Caco-2 (cell line): ENCODE measurements at regions not wholly inside any gene's neighbourhood (a gene's known extent, or its start where the extent isn't known, plus 50 kb on each side); places are given as distances from the start of the nearest gene placed in this dataset.

Source experiments
- BruUV-seq: library from RNA; stranded (reverse); fragments of 400-500 nt; replicated peaks from 2 replicates; lab custom pipeline; 2021; lab: Mats Ljungman, UMichigan
- CTCF ChIA-PET: fragments of 300-600 bp; sonication (Branson Sonifier 250); formaldehyde crosslinking; loops from one replicate; lab custom pipeline; 2022; ENCODE audit warnings: antibody characterized with exemption; lab: Charles Lee
- POLR2A ChIA-PET: fragments of 300-600 bp; sonication (Branson Sonifier 250); formaldehyde crosslinking; loops from one replicate; lab custom pipeline; 2022; ENCODE audit warnings: antibody characterized with exemption; lab: Charles Lee
- DNase-seq, 2 experiments: peaks; one replicate each; pipeline versions ENCODE4 v3.0.0 to v3.0.0-alpha.2; 2020 to 2022
- H3K27me3 ChIP-seq: replicated peaks from 2 replicates; pipeline ENCODE4 v1.6.0; 2011; ENCODE audit warnings: low read length; ENCODE audit not compliant: control insufficient read depth, insufficient read depth
- H3K36me3 ChIP-seq: 2 replicates; pipeline ENCODE4 v1.5.1; 2011; ENCODE audit warnings: low read length; ENCODE audit not compliant: control insufficient read depth, insufficient read depth
- H3K4me1 ChIP-seq: fragments of 250-450 bp; sonication (Bioruptor Pico); 2 replicates; pipeline ENCODE4 v1.5.1; 2020; ENCODE audit warnings: mild to moderate bottlenecking
- H3K4me3 ChIP-seq: 2 replicates; pipeline ENCODE4 v1.5.1; 2011; ENCODE audit warnings: low read depth, mild to moderate bottlenecking, control low read depth, low read length
- H3K9me3 ChIP-seq: fragments of 250-450 bp; sonication (Bioruptor Pico); 2 replicates; pipeline ENCODE4 v1.5.1; 2020; ENCODE audit warnings: mild to moderate bottlenecking, moderate library complexity
- H3K27ac Mint-ChIP-seq: one replicate; pipeline ENCODE4 v1.8.0; 2022; ENCODE audit warnings: mixed read lengths; ENCODE audit not compliant: unreplicated experiment
- H3K27me3 Mint-ChIP-seq: one replicate; pipeline ENCODE4 v1.8.0; 2022; ENCODE audit warnings: mixed read lengths; ENCODE audit not compliant: insufficient read depth, unreplicated experiment
- H3K36me3 Mint-ChIP-seq: one replicate; pipeline ENCODE4 v1.8.0; 2022; ENCODE audit warnings: mild to moderate bottlenecking, mixed read lengths; ENCODE audit not compliant: insufficient read depth, unreplicated experiment
- H3K4me1 Mint-ChIP-seq: one replicate; pipeline ENCODE4 v1.8.0; 2022; ENCODE audit warnings: low read depth, mixed read lengths; ENCODE audit not compliant: unreplicated experiment
- H3K4me3 Mint-ChIP-seq: one replicate; pipeline ENCODE4 v1.8.0; 2022; ENCODE audit warnings: mild to moderate bottlenecking, moderate library complexity, mixed read lengths; ENCODE audit not compliant: unreplicated experiment
- H3K9me3 Mint-ChIP-seq: one replicate; pipeline ENCODE4 v1.8.0; 2022; ENCODE audit warnings: mixed read lengths; ENCODE audit not compliant: unreplicated experiment
- CTCF ChIP-seq, 2 experiments: fragments of 200-600 bp in 1 of 2; IDR thresholded peaks; 1 replicate in 1 of 2; 2 replicates in 1 of 2; pipeline versions ENCODE4 v1.5.1 to v1.8.0; 2011 to 2022; ENCODE audit warnings: antibody characterized with exemption in 1 of 2, control low read depth in 1 of 2, inconsistent platforms in 1 of 2, low read depth in 1 of 2, low read length in 1 of 2, mild to moderate bottlenecking in 1 of 2, moderate library complexity in 1 of 2; ENCODE audit not compliant: insufficient read depth in 1 of 2, severe bottlenecking in 1 of 2, unreplicated experiment in 1 of 2
- intact Hi-C: fragments of 100-400 bp; cut with micrococcal nuclease; formaldehyde crosslinking; loops from one replicate; pipeline ENCODE4 v1.10.0; 2022; ENCODE audit not compliant: unreplicated experiment

DNA sequence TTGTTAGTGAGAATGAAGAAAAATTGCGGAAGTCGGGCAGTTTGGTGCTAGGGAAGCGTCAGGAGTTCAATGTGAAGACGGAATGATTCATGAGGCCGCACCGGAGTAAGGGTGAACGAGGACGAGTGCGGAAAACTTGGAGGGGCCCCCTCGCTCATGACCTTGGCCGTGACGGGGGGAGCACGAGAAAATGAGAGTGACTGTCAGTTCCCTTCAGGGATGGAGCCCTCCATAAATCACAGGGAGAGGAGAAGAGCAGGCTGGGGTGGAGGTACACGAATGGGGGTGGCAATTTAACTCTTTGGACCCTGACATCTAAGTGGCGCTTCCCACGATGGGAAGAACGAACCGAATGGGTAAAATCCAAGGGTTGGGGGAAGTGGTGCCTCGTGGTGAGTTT lies 486.4 kb downstream of the TSHZ3 start:
- Mint-ChIP-seq H3K27me3 (peaks cover 12% of the 10 kb centered on the region), H3K36me3 (no peaks in the 10 kb centered on the region), H3K4me3 (no peak overlapping the region), H3K4me1 (no peaks in the 10 kb centered on the region), H3K9me3 (peaks cover 9% of the 10 kb centered on the region), H3K27ac (no peak overlapping the region)
- H3K4me3 ChIP-seq = no peak overlapping the region
- POLR2A ChIA-PET = no interaction called here
- BruUV-seq = no TSS peak
- H3K36me3 ChIP-seq = no peaks in the 10 kb centered on the region
- H3K27me3 ChIP-seq = no peaks in the 10 kb centered on the region
- H3K9me3 ChIP-seq = no peaks in the 10 kb centered on the region
- H3K4me1 ChIP-seq = no peaks in the 10 kb centered on the region
- no peak for DNase-seq
- intact Hi-C loops = no loop called here
- CTCF ChIA-PET = no interaction called here
- no peak for TF ChIP-seq CTCF (IDR thresholded peaks at IDR 0.05; ENCODE audit: insufficient read depth in 1 of 2, low read depth in 1 of 2, low read length in 1 of 2, severe bottlenecking in 1 of 2, unreplicated experiment in 1 of 2)

DNA sequence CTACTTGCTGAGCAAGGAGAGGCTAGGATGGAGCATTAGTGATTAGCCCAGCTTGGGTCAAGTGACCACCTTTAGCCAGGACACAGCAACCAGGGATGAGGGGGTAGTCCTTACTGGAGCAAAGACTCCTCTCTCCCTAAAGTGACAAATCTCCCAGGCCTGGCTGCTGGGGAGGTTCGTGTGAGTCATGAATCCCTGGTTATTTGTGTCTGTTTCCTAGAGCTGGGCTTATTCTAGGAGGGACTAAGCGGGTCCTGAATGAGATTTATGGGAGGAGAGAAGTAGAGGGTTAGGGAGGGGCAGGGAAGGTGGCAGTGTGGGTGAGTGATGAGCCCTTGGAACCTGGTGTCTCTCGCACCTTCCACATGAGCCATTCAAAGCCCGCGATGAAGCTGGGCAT lies 487.3 kb downstream of the TSHZ3 start:
- intact Hi-C loops = no loop called here
- TF ChIP-seq CTCF (IDR thresholded peaks at IDR 0.05; ENCODE audit: insufficient read depth in 1 of 2, low read depth in 1 of 2, low read length in 1 of 2, severe bottlenecking in 1 of 2, unreplicated experiment in 1 of 2) = no peak
- CTCF ChIA-PET = no interaction called here
- POLR2A ChIA-PET = no interaction called here
- no TSS peak for BruUV-seq
- Mint-ChIP-seq H3K9me3 (peaks cover 9% of the 10 kb centered on the region), H3K4me1 (no peaks in the 10 kb centered on the region), H3K36me3 (no peaks in the 10 kb centered on the region), H3K27ac (no peak overlapping the region), H3K4me3 (no peak overlapping the region), H3K27me3 (peaks cover 12% of the 10 kb centered on the region)
- no peak for DNase-seq
- H3K4me1 ChIP-seq = no peaks in the 10 kb centered on the region
- no peaks in the 10 kb centered on the region for H3K27me3 ChIP-seq
- H3K4me3 ChIP-seq = no peak overlapping the region
- H3K36me3 ChIP-seq = no peaks in the 10 kb centered on the region
- no peaks in the 10 kb centered on the region for H3K9me3 ChIP-seq

DNA sequence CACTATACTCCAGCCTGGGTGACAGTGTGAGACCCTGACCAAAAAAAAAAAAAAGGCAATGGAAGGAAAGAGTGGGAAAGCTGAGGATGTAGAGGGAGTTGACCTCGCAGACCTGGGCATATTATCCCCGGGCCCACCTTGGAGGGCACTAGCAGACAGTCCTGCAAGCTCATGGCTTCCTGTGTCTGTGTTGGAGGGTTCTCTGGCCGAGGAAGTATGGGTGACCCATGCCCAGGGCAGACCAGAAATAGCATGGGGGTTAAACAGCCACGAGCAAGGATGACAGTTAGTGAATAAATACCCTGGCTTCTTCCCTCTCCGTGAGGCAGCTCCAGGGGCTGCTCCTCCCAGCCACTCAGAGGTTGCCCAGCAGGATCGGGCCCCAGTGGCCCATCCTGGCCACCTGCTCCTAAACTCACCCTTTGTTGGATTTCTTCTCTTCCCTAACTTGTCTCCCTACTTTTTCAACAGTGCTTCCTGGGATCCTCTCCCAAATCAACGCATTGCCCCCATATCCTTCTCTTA lies 485.8 kb downstream of the ZNF536 start:
- ChIA-PET CTCF (no interaction called here), POLR2A (no interaction called here)
- Histone ChIP-seq H3K9me3 (no peaks in the 10 kb centered on the region), H3K4me1 (no peaks in the 10 kb centered on the region), H3K36me3 (no peaks in the 10 kb centered on the region), H3K27me3 (peaks cover 1% of the 10 kb centered on the region; the same call in 1 of the 2 replicates), H3K4me3 (no peak overlapping the region)
- Mint-ChIP-seq H3K27ac (no peak overlapping the region), H3K4me1 (no peaks in the 10 kb centered on the region), H3K4me3 (no peak overlapping the region), H3K9me3 (peaks cover 7% of the 10 kb centered on the region), H3K27me3 (peaks cover 13% of the 10 kb centered on the region), H3K36me3 (no peaks in the 10 kb centered on the region)
- DNase-seq = no peak
- no TSS peak for BruUV-seq
- TF ChIP-seq CTCF (IDR thresholded peaks at IDR 0.05; ENCODE audit: insufficient read depth in 1 of 2, low read depth in 1 of 2, low read length in 1 of 2, severe bottlenecking in 1 of 2, unreplicated experiment in 1 of 2) = no peak
- intact Hi-C loops = no loop called here
